Vagina (tissue), 2 donors: ENCODE measurements at regions not wholly inside any gene's neighbourhood (a gene's known extent, or its start where the extent isn't known, plus 50 kb on each side); places are given as distances from the start of the nearest gene placed in this dataset.
A peak's percentile ranks its signal among the peaks of the same experiment; 100 is the strongest.

Source experiments
- DNase-seq, 2 donors: peaks; one replicate each; pipeline ENCODE4 v3.0.0-alpha.2; 2017; ENCODE audit errors: extremely low spot score in 2 of 2
- H3K27ac ChIP-seq: fragments of 200-600 bp; sonication (generic); one replicate; pipeline ENCODE4 v1.5.1; 2019
- H3K27me3 ChIP-seq: fragments of 200-600 bp; sonication (generic); one replicate; pipeline ENCODE4 v1.5.1; 2019
- H3K36me3 ChIP-seq, 2 donors: fragments of 200-600 bp; sonication (generic); one replicate each; pipeline ENCODE4 v1.5.1; 2017 to 2019
- H3K4me1 ChIP-seq: fragments of 200-600 bp; sonication (generic); one replicate; pipeline ENCODE4 v1.5.1; 2019
- H3K4me3 ChIP-seq, 2 donors: fragments of 200-600 bp; sonication (generic); 1 replicate in 1 of 2; 2 replicates in 1 of 2; pipeline ENCODE4 v1.5.1; 2016 to 2019
- H3K9me3 ChIP-seq: fragments of 200-600 bp; sonication (generic); one replicate; pipeline ENCODE4 v1.5.1; 2019
- POLR2A ChIP-seq, 2 donors: fragments of 450-650 bp; IDR thresholded peaks; one replicate each; pipeline ENCODE4 v1.6.1; 2017; ENCODE audit warnings: antibody characterized with exemption in 2 of 2, mild to moderate bottlenecking in 2 of 2, moderate library complexity in 2 of 2
- POLR2AphosphoS5 ChIP-seq, 2 donors: sonication (generic); formaldehyde crosslinking; IDR thresholded peaks; one replicate each; pipeline ENCODE4 v1.9.0; 2017; ENCODE audit warnings: antibody characterized with exemption in 2 of 2, mild to moderate bottlenecking in 2 of 2, low read depth in 1 of 2; ENCODE audit not compliant: insufficient read depth in 1 of 2
- intact Hi-C: fragments of 100-400 bp; cut with DNase I; formaldehyde crosslinking; loops from one replicate; pipeline ENCODE4 v1.15.1; 2023
- TF ChIP-seq, protein P1 (sequence below), 3 experiments: fragments of 450-650 bp in 2 of 3; fragments of 200-600 bp in 1 of 3; sonication (generic) in 1 of 3; IDR thresholded peaks; one replicate each; pipeline ENCODE4 v1.5.1; 2017 to 2019; ENCODE audit warnings: antibody characterized with exemption in 3 of 3, mild to moderate bottlenecking in 2 of 3, moderate library complexity in 2 of 3

DNA sequence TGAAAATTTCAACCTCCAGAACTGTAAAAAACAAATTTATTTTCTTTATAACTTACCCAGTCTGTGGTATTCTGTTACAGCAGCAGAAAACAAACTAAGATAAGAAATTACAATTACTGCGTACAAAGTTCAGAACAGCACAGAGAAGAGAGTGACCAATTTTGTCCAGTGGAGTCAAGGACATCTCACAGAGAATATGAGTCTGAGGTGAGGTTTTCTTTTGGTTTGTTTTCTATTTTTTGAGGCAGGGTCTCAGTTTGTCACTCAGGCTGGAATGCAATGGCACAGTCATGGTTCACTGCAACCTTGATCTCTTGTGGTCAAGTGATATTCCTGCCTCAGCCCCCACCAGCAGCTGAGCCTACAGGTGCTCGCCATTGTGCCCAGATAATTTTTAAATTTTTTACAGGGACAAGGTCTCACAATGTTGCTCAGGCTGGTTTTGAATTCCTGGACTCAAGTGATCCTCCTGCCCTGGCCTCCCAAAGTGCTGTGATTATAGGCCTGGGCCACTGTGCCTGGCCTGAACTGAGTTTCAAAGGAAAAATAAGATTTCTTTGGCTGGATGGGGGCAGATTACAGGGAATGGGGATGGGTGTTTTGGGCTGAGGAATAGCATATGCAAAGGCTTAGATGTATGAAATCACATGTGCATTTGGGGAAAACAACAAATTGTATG, 201.1 kb upstream of the USP24 start:
- Histone ChIP-seq H3K4me1 (no peaks in the 10 kb centered on the region), H3K9me3 (no peaks in the 10 kb centered on the region), H3K4me3 (no peak overlapping the region), H3K27ac (no peak overlapping the region), H3K27me3 (no peaks in the 10 kb centered on the region), H3K36me3 (no peaks in the 10 kb centered on the region)
- DNase-seq, result no peak
- intact Hi-C loops, result no loop called here
- no peak for TF ChIP-seq POLR2AphosphoS5 (IDR thresholded peaks at IDR 0.05; ENCODE audit: insufficient read depth in 1 of 2, low read depth in 1 of 2)
- TF ChIP-seq, protein P1, sequence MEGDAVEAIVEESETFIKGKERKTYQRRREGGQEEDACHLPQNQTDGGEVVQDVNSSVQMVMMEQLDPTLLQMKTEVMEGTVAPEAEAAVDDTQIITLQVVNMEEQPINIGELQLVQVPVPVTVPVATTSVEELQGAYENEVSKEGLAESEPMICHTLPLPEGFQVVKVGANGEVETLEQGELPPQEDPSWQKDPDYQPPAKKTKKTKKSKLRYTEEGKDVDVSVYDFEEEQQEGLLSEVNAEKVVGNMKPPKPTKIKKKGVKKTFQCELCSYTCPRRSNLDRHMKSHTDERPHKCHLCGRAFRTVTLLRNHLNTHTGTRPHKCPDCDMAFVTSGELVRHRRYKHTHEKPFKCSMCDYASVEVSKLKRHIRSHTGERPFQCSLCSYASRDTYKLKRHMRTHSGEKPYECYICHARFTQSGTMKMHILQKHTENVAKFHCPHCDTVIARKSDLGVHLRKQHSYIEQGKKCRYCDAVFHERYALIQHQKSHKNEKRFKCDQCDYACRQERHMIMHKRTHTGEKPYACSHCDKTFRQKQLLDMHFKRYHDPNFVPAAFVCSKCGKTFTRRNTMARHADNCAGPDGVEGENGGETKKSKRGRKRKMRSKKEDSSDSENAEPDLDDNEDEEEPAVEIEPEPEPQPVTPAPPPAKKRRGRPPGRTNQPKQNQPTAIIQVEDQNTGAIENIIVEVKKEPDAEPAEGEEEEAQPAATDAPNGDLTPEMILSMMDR (IDR thresholded peaks at IDR 0.05), result no peak

DNA sequence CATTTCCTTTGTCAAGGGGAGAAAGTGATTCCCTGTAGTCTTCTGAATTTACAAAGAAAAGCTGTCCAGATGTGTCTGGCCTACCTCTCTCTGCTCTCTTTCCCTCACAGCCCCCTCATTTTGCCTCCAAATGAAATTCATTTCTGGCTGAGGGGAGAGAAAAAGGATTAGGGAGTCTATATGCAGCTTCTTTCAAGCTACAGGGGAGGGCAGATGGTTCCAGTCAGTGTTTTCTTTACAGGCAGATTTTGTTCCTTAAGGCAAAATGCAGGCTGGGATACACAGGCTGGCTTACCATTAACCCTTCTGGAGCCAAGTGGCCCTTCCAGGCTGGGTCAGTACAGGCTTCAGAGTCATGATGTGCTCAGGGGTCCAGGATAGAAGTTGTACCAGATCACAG, 198.1 kb upstream of the USP24 start:
- intact Hi-C loops, result no loop called here
- no peaks in the 10 kb centered on the region for H3K27me3 ChIP-seq
- no peaks in the 10 kb centered on the region for H3K36me3 ChIP-seq
- no peaks in the 10 kb centered on the region for H3K9me3 ChIP-seq
- no peaks in the 10 kb centered on the region for H3K4me1 ChIP-seq
- no peak for DNase-seq
- H3K27ac ChIP-seq, result no peak overlapping the region
- TF ChIP-seq, protein P1 (IDR thresholded peaks at IDR 0.05), result no peak
- no peak for TF ChIP-seq POLR2A (IDR thresholded peaks at IDR 0.05)
- TF ChIP-seq POLR2AphosphoS5 (IDR thresholded peaks at IDR 0.05; ENCODE audit: insufficient read depth in 1 of 2, low read depth in 1 of 2), result no peak
- no peak overlapping the region for H3K4me3 ChIP-seq

DNA sequence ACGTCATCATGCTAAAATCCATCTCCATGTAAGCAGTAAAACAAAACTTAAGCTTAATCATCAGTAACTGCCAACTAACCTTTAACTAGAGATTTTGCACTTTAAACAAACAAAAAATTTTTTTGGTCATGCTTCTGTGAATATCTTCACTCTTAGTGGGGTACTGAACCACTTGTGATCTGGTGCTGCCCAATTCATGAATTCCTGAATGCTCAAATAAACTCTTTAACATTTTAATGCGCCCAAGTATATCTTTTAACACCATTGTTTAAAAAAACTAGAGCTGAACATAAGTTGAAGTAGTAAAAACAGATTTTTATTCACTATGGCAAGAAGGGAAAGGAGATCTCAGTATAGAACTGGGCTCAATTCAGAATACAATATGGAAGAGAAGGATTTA, 196.9 kb upstream of the USP24 start:
- Histone ChIP-seq H3K9me3 (no peaks in the 10 kb centered on the region), H3K27ac (no peak overlapping the region), H3K4me1 (no peaks in the 10 kb centered on the region), H3K4me3 (no peak overlapping the region), H3K36me3 (no peaks in the 10 kb centered on the region), H3K27me3 (no peaks in the 10 kb centered on the region)
- intact Hi-C loops, result no loop called here
- DNase-seq, result no peak
- no peak for TF ChIP-seq POLR2AphosphoS5 (IDR thresholded peaks at IDR 0.05; ENCODE audit: insufficient read depth in 1 of 2, low read depth in 1 of 2)
- TF ChIP-seq POLR2A (IDR thresholded peaks at IDR 0.05), result no peak
- TF ChIP-seq, protein P1 (IDR thresholded peaks at IDR 0.05), result no peak

DNA sequence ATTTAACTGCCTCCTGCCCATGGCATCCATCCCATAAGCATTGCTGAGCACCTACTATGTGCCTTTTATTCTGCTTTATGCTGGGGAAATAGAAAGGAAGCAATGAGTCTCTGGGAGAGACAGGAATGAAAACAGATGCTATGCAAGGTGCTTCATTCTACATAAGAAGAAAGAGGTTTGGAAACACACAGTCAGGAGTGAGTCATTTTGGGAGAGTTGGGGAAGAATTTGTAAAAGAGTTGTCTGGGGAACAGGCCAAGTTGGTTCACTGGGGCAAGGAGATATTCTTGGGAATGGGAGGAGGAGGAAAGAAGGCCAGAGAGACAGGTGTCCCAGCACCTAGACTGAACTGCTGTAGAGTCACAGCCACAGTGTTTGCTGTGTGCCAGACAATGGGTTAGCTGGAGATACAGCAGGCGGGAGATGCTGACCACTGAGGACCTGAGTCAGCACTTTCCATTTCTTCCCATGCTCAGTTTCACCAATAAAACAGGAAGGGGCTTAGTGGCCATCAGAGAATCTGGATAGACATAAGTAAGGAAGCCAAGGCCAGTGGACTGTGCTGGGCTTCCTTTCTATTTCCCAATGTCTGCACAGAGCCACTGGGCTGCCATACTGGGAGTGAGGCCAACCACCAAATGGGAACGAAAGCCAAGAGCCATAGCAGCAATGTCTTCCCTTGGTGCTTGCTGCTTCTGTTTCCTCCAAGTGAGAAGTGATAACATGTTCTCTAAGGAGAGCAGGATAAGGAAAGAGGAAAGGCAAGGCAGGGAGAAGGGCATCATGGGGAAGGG, 187.7 kb upstream of the USP24 start:
- Histone ChIP-seq H3K27me3 (no peaks in the 10 kb centered on the region), H3K36me3 (no peaks in the 10 kb centered on the region), H3K4me3 (no peak overlapping the region), H3K27ac (peak overlapping the region; percentile 78), H3K9me3 (no peaks in the 10 kb centered on the region), H3K4me1 (peaks cover 12% of the 10 kb centered on the region)
- intact Hi-C loops, result no loop called here
- TF ChIP-seq POLR2AphosphoS5 (IDR thresholded peaks at IDR 0.05; ENCODE audit: insufficient read depth in 1 of 2, low read depth in 1 of 2), result no peak
- TF ChIP-seq POLR2A (IDR thresholded peaks at IDR 0.05), result no peak
- TF ChIP-seq, protein P1 (IDR thresholded peaks at IDR 0.05), result no peak
- DNase-seq, result no peak

DNA sequence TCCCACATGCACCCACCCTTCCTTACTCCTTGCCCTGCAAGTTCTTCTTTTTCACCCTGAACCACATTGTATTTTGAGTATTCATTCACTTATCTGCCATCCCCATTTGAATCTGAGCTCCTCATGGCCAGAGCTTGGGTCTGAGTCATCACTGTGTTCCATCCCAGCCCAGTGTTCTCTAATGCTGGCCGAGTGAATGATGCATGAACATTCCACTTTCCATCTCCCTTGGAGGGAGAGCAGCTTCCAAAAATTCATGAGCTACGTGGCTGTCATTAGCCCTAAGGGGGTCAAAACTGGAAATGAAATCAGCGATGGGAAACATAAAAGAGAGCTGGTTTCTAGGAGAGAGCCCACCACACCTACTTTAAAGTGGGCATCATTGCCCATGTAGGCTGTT, 187.0 kb upstream of the USP24 start:
- H3K9me3 ChIP-seq, result no peaks in the 10 kb centered on the region
- H3K27me3 ChIP-seq, result no peaks in the 10 kb centered on the region
- intact Hi-C loops, result no loop called here
- no peaks in the 10 kb centered on the region for H3K36me3 ChIP-seq
- TF ChIP-seq, protein P1 (IDR thresholded peaks at IDR 0.05), result no peak
- TF ChIP-seq POLR2A (IDR thresholded peaks at IDR 0.05) (no peak), POLR2AphosphoS5 (IDR thresholded peaks at IDR 0.05; ENCODE audit: insufficient read depth in 1 of 2, low read depth in 1 of 2) (no peak)
- no peak for DNase-seq
- H3K4me3 ChIP-seq, result no peak overlapping the region
- H3K27ac ChIP-seq, result peak overlapping the region; percentile 78
- peaks cover 12% of the 10 kb centered on the region for H3K4me1 ChIP-seq
